Suppressor macrophage treated with lipopolysaccharide for 1 hour (primary cell): ENCODE measurements at regions not wholly inside any gene's neighbourhood (a gene's known extent, or its start where the extent isn't known, plus 50 kb on each side); places are given as distances from the start of the nearest gene placed in this dataset.
"Not testable (repeated sequence)": the region's sequence is repeated elsewhere in the genome, so short reads cannot be mapped to it uniquely, and the experiment has no call there.

Experiments
- DNase-seq, 3 donors: peaks; one replicate each; pipeline ENCODE4 v3.0.0-alpha.2; 2020 to 2022

DNA sequence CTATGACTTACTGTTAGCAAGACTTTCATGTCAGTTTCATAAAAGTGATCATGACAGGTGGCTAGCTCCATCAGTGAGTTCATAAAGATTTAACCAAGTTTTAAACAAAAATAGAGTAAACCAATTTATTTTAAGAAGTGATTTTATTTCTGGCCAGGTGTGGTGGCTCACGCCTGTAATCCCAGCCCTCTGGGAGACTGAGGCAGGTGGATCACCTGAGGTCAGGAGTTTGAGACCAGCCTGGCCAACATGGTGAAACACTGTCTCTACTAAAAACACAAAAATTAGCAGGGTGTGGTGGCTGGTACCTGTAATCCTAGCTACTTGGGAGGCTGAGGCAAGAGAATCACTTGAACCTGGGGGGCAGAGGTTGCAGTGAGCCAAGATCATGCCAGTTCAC is 111.4 kb upstream of the MAP2 start:
- not testable (repeated sequence) for DNase-seq

DNA sequence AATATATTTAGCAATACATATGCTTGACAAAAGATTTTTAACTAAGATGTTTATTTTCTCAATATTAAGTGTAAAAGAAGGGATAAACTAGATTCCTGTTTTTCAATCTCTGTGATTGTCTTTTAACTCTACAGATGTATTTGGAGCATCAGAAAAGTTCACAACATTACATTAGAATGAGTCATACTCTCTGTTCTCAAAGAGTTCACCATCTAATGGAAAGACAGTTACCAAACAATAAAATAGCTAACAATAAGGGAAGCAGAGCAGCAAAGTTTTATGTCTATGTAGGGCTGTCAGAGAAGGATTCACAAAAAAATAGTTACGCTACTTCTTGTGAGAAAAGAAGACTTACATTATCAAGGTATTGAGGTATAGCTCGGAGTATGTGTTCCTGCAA is 109.2 kb upstream of the MAP2 start:
- no peak for DNase-seq

DNA sequence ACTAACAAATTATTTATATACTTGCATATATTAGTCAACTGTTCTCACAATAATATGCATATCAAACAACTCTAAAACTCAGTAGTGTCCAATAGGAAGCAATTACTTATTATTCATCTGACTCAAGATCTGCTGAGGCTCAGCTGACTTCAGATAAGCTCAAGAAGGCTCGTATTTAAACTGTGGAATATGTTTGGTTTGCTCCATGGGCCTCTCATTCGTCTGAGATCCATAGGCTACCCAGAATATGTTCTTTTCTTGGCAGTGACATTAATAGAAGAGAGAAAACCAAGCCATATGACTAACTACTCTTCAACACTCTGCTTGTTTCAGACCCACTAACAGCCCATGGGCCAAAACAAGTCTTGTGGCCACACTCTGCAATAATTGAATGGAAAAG is 107.7 kb upstream of the MAP2 start:
- DNase-seq, result no peak

DNA sequence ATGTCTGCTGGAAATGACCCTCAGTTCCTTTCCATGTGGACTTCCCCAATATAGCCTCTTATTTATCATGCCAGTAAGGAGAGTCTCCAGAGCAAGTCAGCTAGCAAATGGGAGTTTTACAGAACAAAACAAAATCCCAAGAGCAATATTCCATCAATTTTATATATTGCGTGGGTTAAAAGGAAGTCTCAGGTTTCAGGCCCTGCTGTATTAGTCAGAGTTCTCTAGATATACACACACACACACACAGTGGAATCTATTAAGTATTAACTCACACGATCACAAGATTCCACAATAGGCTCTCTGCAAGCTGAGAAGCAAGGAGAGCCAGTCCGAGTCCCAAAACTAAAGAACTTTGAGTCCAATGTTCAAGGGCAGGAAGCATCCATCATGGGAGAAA is 102.8 kb upstream of the MAP2 start:
- no peak for DNase-seq

DNA sequence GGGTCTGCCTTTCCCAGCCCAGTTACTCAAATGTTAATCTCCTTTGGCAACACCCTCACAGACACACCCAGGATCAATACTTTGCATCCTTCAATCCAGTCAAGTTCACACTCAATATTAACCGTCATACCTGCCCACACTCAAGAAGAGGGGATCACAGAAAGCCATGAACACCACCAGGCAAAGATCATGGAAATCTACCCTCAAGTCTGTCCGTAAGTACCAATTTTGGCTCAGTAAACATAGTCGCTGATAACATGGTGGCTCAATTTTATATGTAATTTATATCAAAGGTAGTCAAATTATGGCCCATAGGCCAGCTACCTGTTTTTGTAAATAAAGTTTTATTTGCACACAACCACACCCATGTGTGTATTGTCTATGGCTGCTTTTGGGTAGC is 102.3 kb upstream of the MAP2 start:
- no peak for DNase-seq

DNA sequence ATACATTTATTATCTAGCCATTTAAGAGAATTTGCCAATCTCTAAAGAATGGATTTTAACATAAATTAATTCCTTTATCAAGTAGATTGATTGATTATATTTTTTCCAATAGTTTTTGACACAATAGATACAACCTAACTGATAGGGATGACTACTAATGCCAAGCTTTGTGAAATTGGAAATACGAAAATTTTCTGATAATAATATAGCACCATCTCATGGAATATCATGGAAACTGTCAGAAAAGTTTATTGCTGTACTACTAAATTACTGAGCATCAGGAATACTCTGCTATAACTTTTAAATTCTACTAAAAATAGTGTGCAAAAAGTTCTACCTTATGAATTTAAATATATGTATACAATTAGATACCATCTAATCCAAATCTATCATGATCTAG is 101.8 kb upstream of the MAP2 start:
- DNase-seq, result no peak

DNA sequence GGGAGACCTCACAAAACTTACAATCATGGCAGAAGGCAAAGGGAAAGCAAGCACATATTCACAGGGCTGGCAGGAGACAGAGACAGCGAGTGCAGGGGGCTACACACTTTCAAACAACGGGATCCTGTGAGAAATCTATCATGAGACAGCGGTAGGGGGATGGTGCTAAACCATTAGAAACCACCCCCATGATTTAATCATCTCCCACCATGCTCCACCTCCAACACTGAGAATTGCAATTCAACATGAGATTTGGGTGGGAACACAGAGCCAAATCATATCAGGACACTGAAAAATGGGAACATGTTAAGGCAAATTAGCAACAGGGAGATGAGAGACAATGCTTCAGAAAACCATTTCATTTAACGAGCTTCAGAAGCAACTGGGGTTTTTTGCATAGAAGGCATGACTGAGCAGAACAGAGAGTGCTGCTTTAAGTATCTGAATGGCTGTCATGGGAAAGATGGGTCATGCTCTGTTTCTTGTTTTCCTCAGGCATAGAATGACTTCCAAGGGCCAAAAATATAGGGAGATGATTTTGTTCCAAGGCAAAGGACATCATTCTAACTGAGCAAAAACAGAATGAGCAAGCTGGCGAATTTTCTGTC is 100.8 kb upstream of the MAP2 start:
- no peak for DNase-seq

DNA sequence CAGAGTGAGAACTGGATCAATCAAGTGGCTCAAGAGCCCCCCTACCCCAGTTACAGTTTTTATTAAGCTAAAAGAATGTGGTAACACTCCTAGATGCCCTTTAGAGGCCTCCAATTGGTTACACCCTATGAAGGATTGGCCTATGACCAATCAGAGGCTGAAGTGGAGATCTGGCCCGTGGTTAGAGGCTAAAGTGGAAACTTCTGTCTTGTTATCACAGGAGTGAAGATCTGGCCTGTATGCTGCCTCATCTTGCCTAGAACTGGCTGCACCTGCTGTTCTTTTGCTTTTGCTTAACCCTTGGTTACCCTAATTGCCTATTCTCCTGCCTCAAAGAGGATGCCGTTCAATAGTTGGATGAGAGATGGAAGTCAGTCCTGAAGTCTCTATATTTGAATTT is 100.1 kb upstream of the MAP2 start:
- no peak for DNase-seq

DNA sequence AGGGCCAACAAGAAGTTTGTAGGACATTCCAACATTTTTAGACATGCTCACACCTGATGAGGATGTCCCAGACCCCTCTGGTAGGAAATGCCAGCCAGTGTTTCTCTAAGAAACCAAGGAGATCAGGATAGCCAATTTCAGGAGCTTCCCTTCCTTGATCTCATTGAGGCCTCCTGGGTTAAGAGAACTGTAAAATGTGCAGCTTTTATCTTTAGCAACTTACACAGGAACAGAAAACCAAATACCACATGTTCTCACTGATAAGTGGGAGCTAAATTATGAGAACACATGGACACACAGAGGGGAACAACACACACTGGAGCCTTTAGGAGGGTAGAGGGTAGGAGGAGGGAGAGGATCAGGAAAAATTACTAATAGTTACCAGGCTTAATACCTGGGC is 99.6 kb upstream of the MAP2 start:
- no peak for DNase-seq

DNA sequence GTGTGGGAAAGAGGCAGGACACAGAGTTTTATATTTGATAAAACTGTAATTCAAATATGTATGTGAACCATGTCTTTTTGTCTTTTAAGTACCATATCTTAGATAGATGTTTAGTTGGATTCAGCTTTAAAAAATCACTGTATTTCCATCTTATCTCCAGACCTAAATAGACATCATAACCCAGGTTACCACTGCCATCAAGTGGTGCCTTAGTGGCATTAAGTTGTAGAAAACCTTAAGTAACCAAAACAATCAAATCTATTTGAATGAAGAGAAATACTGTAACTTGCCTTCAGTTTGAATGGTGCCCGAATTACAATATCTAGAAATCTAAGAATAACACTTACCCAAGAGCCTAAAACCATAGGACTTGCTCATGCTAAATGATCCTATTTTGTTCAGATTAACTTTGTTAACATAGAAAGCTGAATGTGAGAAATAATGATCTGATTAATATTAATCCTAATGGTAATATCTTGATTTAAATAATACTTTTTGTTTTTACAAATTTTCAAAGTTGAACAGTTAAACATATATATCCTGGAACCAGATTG is 92.5 kb upstream of the MAP2 start:
- DNase-seq, result peak; percentile 17 to 37 (median 32)

DNA sequence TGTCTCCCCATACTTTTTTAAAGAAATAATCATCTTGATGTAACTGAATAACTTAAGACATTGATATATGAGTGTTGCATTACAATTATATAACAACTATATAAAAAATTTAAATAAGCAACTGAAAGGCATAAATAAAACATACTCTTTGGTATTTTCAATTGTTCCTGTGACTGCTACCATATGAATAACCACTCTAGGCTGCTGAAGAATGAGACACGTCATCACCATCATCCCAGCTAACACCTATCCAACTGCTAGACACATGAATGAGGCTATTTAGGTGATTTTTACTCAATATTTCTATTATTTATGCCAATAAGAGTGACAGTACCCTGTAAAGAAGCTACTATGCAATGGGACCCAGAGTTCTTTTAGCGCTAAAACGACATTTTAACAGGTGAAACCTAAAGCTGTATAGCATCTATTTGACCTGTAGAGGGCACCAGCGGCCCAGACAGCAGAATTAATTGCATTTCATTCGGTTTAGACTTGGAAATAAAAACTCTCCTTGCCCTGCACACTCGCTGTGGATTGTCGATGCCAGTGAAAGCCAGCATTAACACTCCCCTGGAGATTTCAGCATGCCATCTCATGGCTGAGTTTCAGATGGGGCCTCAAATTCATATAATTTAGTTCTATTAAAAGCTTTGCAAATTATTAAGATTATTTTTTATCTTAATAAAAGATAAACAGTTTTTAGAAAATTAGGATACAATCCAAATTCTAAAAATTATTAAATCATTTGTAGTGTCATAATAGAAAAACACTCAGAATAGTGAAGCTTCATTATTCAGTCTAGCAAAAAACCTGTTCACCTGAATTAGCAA is 89.4 kb upstream of the MAP2 start:
- DNase-seq, result peak; percentile 71 to 80 (median 76)

DNA sequence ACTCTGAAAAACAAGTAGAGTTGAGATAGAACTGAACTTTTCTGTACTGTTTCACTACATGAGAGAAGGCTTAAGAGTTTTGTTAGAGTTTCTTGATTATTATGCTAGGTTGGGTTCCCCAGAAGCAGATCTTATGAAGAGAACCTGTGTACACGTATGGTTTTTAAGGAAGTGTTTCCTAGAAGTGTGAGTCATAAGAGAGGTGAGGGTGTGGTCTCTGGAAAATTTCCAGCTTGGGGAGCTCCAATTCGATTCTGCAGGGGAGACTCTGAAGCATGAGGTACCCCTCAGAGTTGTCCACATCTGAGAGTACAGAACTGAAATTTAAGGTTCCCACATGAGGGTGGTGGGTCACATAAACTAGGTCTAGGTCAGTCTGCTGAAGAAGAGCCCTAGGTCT is 83.3 kb upstream of the MAP2 start:
- no peak for DNase-seq

DNA sequence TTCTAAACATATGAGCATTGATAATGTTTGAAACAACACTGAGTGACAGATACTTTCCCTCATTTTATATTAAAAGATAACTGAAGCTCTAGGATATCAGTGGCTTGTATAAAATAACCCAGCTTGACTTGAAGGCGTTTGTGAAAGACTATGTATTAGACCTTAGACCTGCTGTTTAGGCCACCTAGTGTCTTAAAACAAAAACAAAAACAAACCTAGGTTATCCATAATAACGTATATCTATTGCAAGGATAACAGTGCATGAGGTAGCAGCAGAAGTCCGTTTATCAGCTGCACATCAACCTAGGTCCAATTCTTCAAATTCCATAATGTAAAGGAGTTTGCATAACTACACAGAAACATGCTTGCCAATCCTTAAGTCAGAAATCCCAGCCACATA is 79.5 kb upstream of the MAP2 start:
- DNase-seq, result no peak

DNA sequence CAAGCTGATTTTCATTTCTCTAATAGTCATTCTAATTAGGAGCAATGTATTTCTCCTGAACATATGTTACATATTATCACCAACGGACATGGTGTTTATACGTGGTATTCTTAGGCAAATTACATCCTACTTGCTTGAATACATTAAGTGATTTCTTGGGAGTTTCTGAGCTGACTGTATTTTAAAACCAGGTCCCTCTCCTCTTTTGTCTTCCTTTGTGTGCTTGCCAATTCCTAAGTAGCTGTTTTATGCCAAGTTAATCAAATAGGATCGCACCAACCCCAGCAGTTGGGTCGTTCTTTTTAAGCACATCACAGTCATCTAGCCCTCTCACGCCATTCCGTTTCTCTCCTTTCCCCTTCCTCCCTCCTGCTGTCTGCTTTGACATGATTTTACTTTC is 75.4 kb upstream of the MAP2 start:
- no peak for DNase-seq

DNA sequence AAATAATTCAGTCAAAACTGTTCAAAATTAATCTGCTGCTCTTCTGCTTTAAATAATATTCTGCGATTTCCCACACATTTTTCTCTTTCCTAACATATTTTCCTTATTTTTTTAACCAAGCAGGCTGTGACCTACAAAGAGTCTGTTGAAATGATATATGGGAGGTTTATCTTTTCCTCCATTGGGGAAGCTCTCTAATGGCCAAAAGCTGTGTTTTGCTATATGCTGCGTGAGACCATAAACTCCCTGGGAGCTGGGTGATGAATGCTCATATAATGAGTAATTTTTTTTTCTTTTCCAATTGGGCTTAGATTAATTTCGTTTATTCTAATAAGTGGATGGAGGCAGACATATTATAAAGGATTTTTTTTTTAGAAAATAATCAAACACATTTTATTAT is 72.2 kb upstream of the MAP2 start:
- no peak for DNase-seq

DNA sequence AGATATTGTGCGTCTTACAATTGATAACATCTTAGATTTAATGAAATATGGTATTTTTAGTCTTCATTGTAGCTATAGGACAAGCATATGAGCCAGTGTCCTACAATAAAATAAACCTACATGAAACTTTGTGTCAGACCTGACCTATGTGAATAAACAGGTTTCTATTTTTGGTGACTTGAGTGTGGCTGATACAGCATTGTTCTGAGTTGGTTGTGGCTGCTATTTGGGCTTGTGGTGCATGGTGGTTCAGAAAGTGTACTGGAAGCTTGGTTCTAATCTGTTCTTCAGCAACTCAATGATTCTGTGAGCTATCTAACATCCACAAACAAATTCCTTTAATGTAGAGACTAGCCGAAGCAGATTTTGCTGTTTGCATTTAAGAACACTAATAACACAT is 64.9 kb upstream of the MAP2 start:
- DNase-seq, result no peak

DNA sequence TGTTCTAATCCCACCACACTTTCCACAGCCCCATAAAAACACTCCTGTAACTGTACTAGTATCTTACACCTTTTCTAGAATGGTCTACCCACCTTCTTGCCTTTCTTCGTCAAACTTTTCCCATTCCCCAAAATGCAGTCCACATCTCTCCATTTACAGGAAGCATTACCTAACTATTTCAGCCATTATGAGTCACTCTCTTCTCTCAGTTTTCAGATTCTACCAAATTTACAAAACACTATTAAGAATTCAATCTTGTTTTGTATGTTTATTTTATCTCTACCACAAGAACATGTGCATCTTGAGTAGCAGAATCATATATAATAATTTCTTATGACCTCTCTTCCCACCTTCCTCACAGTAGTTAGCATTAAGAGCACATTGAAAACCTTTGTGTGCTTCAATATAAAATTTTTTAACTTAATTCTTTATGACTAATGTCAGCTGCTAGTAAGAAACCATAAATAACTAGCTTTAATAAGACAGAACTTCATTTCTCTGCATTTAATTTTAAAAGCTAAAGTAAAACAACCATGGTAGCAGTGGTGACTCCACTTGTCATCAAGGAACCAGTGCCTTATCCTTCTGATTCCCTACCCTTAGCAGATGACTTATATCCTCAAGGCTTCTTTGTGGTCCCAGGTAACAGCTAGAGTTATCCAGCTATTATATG is 56.6 kb upstream of the MAP2 start:
- no peak for DNase-seq

DNA sequence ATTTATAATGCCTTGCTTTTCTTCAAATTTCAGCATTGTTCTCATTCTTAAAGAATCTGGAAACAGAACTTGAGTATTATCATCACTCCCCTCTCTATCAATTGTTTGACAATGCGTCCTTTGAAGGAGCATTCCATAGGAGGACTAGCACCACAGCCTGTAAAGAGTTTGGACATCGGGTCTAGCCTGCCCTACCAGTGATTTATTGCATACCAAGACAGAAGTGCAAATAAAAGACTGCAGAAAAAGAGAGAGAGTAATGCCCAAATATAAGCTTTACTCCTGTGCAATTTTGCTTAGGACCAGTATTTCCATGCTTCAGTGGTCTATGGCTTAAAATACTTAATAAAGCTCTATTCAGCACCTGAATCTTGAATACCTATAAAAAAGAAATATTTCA is 55.4 kb upstream of the MAP2 start:
- DNase-seq, result no peak

DNA sequence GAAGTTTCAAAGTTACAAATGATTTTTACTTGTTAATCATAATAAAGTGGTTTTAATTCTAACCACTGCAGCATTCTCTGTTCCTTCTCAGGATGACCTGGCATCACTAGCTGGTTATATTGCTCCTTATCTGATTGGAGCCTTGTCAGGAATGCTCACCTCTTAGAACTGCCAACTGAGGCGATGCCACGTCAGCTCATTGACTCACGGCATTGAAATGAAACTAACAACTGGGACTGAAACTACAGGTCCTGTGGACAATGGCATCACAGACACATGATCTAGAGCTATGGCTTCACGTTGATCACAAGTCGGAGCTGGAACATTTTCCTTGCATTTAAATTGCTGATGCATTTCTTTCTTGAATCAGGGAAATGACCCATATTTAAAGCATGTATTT is 54.9 kb upstream of the MAP2 start:
- DNase-seq, result peak; percentile 11 to 26 (median 20)

DNA sequence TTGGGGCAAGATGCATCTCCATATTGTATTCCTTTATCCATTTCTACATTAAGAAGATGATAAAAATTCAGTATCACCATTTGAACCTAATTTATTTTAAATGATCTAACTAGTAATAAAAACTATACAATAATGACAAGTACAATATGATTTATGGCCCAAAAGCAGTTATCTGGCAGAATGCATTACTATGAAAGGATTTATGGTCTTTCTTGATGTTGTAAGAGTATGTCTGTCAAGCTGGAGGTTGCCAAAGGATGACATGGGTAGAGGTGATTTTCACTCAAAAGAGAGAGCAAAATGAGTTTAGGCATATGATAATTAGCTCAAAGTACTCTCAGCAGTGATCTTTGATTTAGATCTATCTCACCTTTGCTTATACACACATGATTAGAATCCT is 54.2 kb upstream of the MAP2 start:
- no peak for DNase-seq

DNA sequence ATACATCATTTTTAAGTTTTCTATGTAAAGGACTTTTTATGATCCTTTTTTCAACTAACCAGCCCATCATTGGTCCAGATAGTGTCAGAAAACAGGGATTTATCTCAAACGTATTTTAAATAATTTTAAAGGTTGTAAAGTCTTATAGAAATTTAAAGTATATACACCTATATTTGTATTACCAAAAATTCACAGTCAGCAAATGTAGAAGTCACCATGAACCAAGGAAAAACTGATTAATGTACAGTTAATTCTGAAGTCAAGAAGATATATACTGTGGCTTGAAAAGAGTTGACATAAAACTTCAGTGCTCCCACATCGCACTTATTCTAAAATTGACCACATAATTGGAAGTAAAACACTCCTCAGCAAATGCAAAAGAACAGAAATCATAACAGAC is 52.4 kb upstream of the MAP2 start:
- DNase-seq, result no peak
